ENCODE measurements at regions not wholly inside any gene's neighbourhood (a gene's known extent, or its start where the extent isn't known, plus 50 kb on each side); places are given as distances from the start of the nearest gene placed in this dataset.

DNA sequence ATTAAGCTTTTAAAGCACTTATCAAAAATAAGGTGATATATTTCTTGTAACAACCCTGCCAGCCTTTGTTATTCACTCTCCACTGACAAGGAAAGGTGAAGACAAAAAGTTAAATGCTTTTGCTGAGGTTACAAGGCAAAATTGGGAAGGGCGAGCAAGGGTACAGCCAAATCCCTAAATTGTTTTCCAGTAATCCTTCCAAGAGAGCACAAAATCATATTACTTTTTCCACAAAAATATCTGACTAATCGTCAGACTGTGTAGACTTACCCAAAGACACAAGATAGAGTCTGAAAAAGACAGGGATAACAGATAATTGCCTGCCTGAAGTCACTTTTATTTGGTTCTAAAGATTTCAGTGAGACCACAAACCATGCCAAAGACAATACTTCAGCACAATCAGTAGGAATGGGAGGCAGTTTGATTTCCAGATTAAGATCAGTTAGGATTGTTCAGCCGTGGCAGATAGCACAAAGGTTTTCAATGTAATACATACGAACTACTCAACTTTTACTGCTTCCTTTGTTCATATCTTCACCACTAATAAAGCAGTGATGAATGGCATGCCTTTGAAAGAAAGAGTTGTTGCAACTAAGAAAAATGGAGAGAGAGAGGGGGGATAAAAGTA lies 383.8 kb upstream of the TUSC1 start:
- DNase-seq, result peak in 2 of 3 donors; percentile 44 to 64

DNA sequence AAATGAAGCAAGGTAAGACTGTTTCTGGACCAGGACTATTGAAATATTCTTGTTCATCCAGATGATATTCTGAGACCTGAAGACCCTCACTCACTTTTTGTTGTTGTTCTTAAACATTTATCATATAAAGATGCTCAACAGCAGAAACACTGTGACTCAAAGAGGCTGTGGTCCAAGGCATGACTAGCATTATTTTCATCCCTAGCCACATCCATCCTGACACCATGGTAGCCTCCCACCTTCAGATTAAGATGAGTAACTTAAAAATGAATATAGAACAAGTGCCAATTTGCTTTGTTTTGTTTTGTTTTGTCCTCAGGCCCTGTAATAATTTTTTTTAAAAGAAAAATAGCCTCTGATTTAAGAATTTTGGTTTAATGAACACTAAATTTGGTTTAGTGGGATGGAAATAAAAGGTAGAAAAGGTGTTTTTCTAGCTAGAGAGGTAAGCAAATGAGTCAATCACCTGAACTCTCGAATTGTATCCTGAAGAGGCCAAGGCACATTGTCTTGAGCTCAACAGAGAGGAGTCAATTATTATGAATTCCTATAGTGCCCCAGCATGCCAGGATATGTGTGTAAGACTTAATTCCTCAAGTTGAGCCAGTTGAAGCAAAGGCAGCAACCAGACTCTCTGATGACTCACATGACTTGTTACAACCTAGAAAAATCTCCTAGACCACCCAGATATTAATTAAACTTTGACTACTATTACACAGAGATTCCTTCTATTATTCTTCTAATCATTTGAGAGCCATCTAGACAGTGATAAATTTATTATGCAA lies 380.1 kb upstream of the TUSC1 start:
- peak in 1 of 3 donors; percentile 27 for DNase-seq

DNA sequence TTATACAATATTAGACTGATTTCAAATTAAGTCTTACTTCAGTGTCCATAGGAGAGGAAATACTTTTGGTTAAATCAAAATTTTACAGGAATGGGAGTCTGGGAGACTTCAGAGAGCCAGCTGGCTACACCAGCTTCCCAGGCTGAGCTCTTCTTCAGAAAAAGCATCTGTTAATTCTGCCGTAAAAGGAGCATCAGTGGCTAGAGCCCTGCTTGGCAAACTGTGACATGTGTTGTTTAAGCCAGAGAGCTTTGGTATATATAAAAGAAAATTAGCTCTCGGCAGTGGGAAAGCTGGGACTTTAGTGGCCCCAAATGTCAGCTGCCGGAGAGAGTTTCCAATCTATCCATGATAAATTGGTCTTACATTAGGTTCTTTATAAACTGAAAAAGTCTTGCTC lies 378.8 kb upstream of the TUSC1 start:
- DNase-seq, result peak in 1 of 3 donors; percentile 51

DNA sequence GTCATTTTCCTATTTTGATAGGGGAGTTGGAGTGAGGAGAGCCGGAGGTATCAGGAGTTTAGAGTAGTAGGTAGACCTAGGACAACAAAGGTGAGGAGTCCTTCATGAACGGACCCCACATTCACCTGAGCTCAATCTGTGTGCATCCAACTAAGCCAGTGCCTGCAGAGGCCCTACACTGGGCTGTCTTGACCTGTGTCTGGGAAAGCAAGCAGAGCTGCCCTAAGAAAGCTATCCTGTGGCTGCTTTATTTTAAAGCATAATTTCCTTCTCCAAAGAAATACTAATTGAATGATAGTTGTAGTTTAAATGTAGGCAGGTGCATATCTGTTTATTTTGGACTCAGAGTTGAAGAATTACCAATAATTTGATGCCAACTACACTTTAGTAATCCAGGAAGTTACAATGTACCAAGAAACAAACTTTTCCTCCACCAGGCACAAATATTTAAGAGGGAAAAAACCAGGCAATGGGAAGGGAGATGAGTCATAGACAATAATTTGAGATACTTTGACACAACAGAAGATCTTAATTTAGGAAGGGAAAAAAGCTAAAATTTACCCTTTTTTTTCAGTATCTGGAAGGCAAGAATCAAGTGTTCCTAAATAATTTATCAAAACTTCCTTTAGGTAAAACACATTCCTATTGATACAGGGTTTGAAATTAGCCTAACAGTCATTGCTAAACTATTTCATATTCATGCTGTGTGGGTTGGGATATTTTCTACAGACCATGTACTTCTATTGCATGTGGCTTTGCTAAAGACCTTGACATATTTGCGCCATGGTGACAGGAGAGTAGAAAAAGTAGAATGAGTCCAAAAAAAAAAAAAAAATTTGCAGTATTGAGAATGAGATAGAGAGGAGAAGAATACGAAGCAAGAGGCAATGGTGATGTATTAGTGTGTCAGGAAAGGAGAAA lies 376.6 kb upstream of the TUSC1 start:
- DNase-seq, result peak in 1 of 3 donors; percentile 32

DNA sequence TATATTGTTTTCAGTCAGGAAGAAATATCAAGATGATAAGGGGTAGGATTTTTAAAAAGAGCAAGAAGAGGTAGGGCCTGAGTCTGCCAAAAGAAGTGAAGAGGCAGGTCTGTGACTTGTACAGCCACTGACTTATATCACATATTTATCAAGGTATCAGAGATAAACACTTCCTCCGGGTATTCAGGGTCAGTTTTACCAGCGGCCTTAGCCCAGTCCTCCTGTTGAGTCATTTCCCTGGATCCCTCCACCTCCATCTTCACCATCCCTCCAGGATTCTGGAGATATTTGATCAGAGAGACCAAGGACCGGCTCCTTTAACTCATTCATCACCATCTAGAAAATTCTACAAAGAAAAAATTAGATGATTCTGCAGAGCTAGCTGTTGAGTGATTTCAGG lies 375.7 kb upstream of the TUSC1 start:
- DNase-seq, result no peak

DNA sequence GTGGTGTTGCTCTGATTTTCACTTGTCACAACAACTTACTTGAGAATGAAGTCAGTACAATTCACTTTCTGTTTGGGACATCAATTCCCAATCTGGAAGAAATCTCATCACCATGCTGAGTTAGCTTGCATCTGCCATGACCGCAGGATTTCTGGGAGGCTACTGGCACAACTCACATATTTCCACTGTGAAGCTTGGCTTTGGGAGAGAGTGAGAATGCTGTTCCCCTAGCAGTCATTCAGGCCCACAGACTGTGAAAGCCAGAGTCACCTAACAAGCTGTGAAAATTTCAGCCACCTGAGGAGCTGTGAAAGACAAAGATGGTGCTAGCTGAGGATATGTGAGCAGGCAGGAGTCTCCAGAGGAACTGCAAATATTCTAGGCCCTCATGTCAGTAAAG lies 365.2 kb upstream of the TUSC1 start:
- no peak for DNase-seq

DNA sequence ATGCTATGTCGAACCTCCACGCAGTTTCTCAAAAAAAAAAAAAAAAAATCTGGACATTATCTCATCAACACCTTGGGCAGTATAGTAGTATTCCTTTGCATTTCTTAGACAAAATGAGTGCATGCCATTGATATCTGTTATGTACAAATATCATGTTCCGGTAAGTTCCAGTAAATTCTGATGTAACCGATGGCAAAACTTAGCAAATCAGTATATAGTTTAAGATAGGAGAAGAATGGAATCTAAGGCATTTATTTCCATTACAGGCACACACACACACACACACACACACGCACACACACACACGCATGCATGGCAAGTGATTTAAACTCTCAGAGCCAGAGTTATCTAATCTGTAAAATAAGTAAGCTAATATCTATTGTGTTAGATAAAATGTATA lies 356.5 kb upstream of the TUSC1 start:
- DNase-seq, result no peak

DNA sequence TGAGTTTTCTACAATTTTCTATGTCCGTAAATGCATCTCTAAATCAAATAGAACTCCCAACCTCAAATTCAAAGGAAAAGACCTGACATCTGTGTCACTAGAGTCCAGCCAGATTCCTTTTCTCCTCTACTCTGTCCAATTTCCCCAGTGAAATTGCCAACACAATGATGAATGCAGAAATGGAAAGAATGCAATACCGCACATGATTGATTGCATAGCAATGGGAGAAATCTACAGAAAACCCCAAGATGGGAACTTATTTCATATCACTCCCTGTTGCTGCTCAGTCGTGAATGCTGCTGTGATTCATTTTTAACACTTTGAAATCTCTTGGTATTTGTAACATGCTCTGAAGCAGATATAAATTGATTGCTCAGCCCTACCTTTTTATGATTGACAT lies 355.1 kb upstream of the TUSC1 start:
- DNase-seq, result peak; percentile 30 to 59 (median 36)

DNA sequence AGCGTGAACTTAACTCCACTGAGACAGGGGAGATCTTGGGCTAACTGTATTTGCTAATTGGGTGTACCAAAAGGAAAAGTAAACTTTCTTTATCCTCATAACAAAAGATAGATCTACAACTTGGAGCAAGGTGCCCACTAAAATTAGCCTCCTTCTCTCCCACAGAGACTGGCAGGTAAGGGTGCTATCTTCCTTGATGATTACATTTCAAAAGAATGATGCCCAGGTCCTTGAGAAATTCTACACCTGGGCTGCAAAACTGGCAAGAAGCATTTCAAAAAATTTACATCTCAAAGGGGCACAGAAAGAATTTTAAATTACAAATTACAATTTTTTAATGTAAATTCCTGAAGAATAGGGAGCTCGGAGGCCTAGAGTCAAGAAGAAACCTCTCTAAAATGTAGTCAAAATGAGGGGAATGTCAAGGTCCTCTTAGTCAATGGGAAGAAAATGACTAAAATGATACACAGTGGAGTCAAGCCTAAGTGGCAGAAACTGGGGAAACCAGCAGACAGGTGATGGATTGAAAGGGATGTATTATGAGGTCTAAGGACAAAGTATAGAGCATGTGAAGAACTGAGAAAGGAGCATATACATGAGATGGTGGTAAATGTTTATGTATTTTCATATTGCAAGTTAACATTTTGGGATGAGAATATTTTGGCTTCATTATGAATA lies 348.3 kb upstream of the TUSC1 start:
- no peak for DNase-seq

DNA sequence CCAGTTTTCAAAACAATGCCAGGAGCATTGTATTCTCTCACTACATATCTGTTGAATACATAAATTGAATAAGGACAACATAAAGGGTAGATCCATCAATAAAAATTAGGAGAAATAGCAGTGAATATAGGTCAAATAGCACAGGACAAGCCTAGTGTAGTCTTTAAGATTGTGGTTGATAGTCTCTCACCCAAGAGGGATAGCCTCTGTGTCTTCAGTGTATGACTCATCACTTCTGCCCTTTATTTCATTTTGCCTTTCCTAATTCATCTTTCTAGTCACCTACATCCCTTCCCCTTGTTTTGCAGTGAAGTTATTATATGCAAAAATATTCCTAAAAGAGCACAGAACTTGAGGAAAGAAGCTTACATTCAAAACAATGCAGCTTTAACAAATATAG lies 335.0 kb upstream of the TUSC1 start:
- DNase-seq, result no peak

DNA sequence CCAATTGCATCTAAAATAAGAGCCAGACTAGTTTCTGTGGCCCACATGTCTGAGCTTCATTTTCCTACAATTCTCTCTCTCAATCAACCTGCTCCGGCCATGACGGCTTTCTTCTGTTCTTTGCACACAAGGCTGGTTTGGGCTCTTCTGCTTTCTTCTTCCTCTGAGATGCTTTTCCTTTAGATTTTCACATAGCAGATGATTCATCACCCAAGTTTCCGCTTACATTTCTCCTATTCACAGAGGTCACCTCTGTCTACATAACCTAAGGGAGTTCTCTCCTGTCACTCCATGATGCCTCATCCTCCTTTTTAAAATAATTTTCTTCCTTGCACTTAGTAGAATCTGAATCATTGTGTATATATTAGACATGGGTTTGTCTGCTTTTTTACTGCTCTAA lies 334.6 kb upstream of the TUSC1 start:
- peak in 1 of 3 donors; percentile 19 for DNase-seq

DNA sequence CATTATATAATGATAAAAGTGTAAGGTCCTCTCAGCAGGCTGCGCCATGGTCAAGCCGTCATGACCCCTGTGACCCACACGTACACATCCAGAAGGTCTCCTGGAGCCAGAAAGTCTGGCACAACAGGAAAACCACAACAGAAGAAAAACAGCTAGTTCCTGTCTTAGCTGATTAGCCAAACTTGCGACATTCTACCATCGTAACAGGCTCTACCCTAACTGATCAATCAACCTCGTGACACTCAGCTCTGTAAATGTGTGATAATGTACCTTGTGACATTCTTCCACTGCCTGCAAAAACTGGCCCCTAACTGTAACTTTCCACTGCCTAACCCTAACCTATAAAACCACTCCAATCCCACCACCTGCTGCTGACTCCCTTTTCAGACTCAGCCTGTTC lies 316.4 kb upstream of the TUSC1 start:
- DNase-seq, result no peak

DNA sequence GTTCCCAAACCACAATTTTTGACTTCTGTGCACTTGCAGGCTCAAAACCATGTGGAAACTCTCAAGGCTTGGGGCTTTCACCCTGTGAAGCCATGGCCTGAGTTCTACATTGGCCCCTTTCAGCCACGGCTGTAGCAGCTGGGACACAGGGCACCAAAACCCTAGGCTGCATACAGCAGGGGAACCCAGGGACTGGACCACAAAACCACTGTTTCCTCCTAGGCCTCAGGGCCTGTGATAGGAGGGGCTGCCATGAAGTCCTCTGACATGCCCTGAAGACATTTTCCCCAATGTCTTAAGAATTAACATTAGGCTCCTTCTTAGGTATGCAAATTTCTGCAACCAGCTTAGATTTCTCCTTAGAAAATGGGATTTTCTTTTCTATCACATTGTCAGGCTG lies 312.1 kb upstream of the TUSC1 start:
- DNase-seq, result no peak

DNA sequence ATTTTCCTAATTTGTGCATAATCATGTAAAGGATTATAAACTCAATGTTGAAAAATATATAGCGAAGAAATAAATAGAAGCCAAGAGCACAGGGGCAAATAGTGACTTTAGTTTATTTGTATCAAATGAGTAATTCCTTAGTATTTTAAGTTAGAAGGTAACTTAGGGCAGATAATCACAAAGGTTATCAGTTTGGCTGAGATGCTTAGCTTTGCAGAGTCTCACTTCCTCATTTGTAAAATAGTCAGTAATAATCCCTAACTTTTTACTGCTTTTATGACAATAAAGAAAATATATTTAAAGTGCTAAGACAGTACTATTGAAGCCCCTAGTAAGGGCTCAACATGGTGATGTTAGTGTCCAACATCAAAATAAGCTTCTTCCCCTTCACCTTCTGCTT lies 297.4 kb upstream of the TUSC1 start:
- no peak for DNase-seq

DNA sequence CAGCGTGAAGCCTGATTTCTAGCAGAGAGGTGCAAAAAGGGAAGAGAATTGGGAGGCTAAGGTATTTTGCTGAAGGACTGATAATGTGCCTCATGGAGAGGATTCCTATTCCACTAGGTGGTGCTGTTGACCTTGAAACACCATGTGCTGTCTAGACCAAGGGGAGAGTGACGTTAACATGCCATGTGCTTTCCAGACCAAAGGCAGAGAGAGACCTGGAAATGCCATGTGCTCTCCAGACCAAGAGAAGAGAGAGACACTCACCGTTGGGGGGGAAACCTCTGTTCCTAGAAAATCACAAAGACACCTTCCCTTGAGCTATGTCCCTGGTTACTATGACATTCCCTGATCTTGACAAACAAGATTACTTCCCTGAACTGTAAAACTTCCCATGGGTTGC lies 286.0 kb upstream of the TUSC1 start:
- peak; percentile 7 to 49 (median 11) for DNase-seq

DNA sequence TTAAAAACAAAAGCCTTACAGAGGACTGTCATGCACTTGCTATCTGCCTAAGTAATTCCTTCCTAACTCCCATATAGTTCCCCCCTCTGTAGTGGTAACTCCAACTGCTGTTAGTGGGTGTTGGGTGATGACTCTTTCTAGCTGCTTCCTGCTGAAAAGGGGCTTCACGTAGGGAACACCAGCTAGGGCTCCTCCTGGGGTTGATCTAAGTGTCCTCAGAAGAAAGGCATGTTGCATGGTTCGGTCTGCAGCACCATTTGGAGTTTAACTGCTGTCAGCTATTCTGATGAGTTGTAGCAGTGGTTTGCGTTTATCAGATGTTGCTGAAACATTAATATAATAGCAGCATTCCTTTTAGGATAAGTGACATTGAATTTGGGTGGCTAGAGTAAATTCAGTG lies 281.9 kb upstream of the TUSC1 start:
- peak in 1 of 3 donors; percentile 43 for DNase-seq

DNA sequence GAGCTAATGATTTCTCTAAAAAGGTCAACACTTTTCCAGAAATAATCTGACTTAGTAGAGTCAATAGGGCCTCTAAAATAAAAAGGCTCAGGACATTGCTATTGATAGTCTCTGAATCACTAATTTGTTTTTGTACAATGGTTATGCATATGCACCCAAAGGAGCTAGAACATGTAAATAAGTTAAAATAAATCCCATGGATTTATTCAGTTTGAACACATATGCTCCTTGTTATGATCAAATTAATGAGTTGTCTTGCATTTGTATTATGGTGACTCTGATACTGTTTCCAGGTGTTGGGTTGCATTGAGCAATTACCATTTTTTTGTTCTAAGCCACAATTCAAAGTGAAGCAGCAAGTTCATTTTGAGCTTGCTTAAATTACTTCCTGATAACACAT lies 276.0 kb upstream of the TUSC1 start:
- no peak for DNase-seq

DNA sequence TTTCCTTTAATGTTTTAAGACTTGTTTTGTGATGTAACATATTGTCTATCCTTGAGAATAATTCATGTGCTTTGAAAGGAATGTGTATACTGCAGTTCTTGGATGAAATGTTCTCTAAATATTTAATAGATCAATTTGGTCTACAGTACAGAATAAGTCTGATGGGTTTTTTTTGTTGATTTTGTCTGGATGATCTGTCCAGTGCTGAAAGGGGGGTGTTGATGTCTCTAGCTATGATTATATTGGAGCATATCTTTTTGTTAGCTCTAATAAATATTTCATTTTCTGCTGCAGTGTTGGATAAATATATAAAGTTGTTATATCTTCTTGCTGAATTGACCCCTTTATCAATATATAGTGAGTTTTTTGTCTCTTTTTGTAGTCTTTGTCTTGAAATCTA lies 269.9 kb upstream of the TUSC1 start:
- no peak for DNase-seq

DNA sequence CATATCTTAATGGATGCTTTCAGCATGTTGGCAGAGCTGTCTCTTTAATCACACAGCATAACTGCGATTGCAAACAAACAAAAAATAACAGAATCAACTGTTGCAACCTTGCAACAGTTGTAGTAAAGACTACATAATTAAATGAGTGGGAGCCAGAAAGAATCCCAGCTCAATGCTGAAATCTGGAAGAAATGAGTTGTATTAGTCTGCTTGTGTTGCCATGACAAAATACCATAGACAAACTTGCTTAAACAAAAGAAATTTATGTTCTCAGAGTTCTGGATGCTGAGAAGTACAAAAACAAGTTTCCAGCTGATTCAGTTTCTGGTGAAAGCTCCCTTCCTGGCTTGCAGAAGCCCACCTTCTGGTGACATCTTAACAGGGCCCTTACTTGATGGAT lies 260.9 kb upstream of the TUSC1 start:
- peak; percentile 16 to 49 (median 19) for DNase-seq

DNA sequence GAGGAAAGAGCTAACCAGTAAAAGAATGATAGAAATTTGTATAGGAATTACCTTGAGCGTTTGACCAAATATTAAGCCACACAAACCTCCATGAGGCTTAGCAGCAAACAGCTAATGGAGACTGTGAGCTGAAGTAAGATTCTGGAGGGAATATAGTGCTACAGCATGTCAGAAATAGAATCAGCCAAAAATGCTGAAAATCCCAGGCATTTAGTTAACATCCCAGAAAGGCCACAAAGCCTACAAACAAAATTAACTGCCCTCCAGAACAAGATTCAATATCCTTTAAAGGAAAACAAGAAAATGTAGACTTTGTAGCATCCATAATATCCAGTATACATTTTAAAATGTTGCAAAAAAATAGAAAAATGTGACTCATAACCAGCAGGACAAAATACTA lies 257.8 kb upstream of the TUSC1 start:
- peak in 1 of 3 donors; percentile 10 for DNase-seq

DNA sequence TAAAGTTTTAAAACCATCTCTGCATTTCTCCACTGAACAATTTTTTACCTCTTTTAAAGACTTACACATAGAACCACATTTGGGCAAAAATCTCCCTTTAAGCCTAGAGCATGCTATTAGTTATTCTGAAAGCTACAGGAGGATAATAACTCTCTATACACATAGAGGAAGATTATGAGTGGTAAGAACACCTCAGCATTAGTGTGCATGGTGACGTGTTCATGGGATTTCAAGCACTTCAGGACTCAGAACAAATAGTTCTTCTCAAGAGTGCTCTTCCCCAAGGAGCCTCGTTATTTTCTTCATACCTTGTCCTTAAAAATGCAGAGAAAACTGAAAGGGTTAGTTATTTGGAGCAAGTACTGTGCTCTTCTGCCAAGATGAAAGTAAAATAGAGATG lies 256.9 kb upstream of the TUSC1 start:
- no peak for DNase-seq

DNA sequence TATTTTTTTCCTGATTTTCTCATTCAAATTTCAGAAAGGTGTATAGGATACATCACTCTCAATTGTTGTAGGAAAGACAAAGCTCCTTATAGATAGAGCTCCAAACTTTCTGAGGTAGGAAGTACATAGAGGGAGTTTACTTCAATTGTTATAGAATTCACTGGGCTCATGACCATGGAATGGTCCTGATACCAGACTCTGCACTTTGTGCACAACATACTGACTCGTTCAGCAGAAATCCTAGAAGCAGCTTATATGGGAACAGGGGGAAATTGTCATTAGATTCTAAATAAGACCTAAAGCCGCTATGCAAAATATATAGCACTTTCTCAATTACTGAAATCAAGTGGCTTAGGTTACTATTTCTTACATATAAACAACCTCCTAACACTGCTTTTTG lies 240.5 kb upstream of the TUSC1 start:
- no peak for DNase-seq
